ENCODE measurements at regions not wholly inside any gene's neighbourhood (a gene's known extent, or its start where the extent isn't known, plus 50 kb on each side); places are given as distances from the start of the nearest gene placed in this dataset.

DNA sequence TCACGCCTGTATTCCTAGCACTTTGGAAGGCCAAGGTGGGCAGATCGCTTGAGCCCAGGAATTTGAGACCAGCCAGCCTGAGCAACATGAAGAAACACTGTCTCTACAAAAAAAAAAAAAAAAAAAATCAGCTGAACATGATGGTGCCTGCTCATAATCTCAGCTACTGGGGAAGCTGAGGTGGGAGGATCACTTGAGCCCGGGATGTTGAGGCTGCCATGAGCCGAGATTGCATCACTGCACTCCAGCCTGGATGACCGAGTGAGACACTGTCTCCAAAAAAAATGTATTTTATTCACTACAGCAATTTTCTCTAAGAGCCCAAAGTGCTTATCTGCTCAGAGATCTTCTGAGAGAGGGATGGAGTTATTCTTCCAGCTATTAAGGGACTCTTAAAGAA lies 215.8 kb upstream of the PPP3CA start:
- H3K4me1 ChIP-seq (ENCODE audit: insufficient read depth, poor library complexity, severe bottlenecking): no peaks in the 10 kb centered on the region
- no peaks in the 10 kb centered on the region for H3K27me3 ChIP-seq (ENCODE audit: insufficient read depth, poor library complexity, severe bottlenecking)
- no peak for DNase-seq (ENCODE audit: low spot score)
- H3K9me3 ChIP-seq (ENCODE audit: severe bottlenecking): no peaks in the 10 kb centered on the region
- no peak overlapping the region for H3K27ac ChIP-seq (ENCODE audit: poor library complexity, severe bottlenecking)
- no peak overlapping the region for H3K4me3 ChIP-seq (ENCODE audit: severe bottlenecking)
- TF ChIP-seq, protein P1, sequence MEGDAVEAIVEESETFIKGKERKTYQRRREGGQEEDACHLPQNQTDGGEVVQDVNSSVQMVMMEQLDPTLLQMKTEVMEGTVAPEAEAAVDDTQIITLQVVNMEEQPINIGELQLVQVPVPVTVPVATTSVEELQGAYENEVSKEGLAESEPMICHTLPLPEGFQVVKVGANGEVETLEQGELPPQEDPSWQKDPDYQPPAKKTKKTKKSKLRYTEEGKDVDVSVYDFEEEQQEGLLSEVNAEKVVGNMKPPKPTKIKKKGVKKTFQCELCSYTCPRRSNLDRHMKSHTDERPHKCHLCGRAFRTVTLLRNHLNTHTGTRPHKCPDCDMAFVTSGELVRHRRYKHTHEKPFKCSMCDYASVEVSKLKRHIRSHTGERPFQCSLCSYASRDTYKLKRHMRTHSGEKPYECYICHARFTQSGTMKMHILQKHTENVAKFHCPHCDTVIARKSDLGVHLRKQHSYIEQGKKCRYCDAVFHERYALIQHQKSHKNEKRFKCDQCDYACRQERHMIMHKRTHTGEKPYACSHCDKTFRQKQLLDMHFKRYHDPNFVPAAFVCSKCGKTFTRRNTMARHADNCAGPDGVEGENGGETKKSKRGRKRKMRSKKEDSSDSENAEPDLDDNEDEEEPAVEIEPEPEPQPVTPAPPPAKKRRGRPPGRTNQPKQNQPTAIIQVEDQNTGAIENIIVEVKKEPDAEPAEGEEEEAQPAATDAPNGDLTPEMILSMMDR (IDR thresholded peaks at IDR 0.05; ENCODE audit: poor library complexity, severe bottlenecking): no peak
- no peak for ATAC-seq (ENCODE audit: low read depth)
- no peaks in the 10 kb centered on the region for H3K36me3 ChIP-seq (ENCODE audit: low read depth)

DNA sequence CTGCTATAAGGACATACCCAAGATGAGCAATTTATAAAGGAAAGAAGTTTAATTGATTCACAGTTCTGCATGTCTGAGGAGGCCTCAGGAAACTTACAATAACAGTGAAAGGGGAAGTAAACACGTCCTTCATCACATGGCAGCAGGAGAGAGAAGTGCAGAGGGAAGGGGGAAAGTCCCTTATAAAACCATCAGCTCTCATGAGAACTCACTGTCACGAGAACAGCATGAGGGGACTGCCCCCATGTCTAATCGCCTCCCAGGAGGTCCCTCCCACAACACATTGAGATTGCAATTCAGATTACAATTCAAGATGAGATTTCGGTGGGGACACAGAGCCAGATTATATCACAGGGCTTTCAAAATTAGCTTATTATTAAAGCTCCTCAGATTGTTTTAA lies 209.5 kb upstream of the PPP3CA start:
- Histone ChIP-seq H3K4me3 (ENCODE audit: severe bottlenecking) (no peak overlapping the region), H3K36me3 (ENCODE audit: low read depth) (no peaks in the 10 kb centered on the region), H3K4me1 (ENCODE audit: insufficient read depth, poor library complexity, severe bottlenecking) (no peaks in the 10 kb centered on the region), H3K9me3 (ENCODE audit: severe bottlenecking) (peaks cover 2% of the 10 kb centered on the region), H3K27ac (ENCODE audit: poor library complexity, severe bottlenecking) (no peak overlapping the region), H3K27me3 (ENCODE audit: insufficient read depth, poor library complexity, severe bottlenecking) (no peaks in the 10 kb centered on the region)
- ATAC-seq (ENCODE audit: low read depth): no peak
- no peak for DNase-seq (ENCODE audit: low spot score)
- TF ChIP-seq, protein P1 (IDR thresholded peaks at IDR 0.05; ENCODE audit: poor library complexity, severe bottlenecking): no peak

DNA sequence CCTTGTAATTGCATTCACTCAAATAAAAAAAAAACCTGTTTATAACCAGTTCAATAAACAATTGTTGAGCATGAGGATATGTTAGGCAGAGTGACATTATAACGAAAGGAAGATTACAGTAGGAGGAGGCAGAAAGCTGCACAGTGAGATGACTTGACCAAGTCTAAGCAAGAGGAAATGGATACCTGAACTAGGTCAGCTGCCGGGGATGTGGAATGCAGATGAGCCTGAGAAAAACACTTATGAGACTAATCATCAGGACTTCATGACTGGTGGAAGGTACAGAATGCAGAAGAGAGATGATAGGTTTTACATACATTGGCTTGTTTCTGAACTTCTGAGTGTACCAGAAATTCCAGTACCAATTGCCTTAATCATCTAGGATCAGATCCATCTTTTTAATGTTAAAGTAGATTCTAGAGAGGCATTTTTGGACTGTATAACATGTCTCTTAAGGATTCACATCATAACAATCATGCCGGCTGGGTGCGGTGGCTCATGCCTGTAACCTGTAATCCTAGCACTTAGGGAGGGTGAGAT lies 208.1 kb upstream of the PPP3CA start:
- no peak; the same call in 2 of the 3 replicates for ATAC-seq (ENCODE audit: low read depth)
- DNase-seq (ENCODE audit: low spot score): no peak
- Histone ChIP-seq H3K4me3 (ENCODE audit: severe bottlenecking) (no peak overlapping the region), H3K9me3 (ENCODE audit: severe bottlenecking) (peaks cover 2% of the 10 kb centered on the region), H3K4me1 (ENCODE audit: insufficient read depth, poor library complexity, severe bottlenecking) (no peaks in the 10 kb centered on the region), H3K27me3 (ENCODE audit: insufficient read depth, poor library complexity, severe bottlenecking) (no peaks in the 10 kb centered on the region), H3K36me3 (ENCODE audit: low read depth) (no peaks in the 10 kb centered on the region), H3K27ac (ENCODE audit: poor library complexity, severe bottlenecking) (no peak overlapping the region)
- TF ChIP-seq, protein P1 (IDR thresholded peaks at IDR 0.05; ENCODE audit: poor library complexity, severe bottlenecking): no peak

DNA sequence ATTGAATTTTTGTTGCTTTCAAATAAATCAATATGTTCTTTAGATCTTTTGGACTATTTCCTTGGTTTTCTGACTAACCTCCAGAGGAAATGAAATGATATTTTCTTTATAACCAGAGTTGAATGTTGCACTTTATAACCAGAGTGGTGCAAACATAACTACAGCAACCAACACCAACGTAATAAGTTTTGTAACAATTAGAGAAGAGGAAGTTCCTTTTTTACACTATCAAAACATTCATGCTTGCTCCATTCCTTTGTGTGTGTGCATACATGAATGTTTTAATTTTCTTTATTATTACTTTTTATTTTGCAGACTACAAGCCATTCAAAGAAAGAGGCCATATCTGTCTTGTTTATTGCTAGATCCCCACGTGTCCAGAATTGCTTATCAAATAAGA lies 193.0 kb upstream of the PPP3CA start:
- no peak for DNase-seq (ENCODE audit: low spot score)
- Histone ChIP-seq H3K36me3 (ENCODE audit: low read depth) (no peaks in the 10 kb centered on the region), H3K4me1 (ENCODE audit: insufficient read depth, poor library complexity, severe bottlenecking) (no peaks in the 10 kb centered on the region), H3K27ac (ENCODE audit: poor library complexity, severe bottlenecking) (no peak overlapping the region), H3K4me3 (ENCODE audit: severe bottlenecking) (no peak overlapping the region), H3K9me3 (ENCODE audit: severe bottlenecking) (no peaks in the 10 kb centered on the region), H3K27me3 (ENCODE audit: insufficient read depth, poor library complexity, severe bottlenecking) (no peaks in the 10 kb centered on the region)
- TF ChIP-seq, protein P1 (IDR thresholded peaks at IDR 0.05; ENCODE audit: poor library complexity, severe bottlenecking): no peak
- ATAC-seq (ENCODE audit: low read depth): no peak

DNA sequence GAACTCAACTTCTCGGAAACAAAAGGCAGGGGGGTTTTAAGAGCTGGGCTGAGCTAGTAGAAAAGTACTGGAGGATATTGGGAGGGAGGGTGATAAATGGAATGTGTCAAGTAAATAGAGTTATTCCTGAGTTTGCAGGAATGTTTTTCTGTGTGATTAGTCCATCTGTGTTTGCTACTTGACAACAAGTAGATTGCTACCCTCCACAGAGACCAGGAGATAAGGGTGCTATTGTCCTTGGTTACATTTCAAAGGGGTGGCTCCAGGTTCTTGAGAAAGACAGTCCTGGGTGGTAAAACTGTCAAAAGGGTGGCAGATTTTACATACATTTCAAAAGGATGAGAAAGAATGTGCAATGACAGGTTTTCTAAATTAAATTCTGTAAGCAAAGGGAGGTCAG lies 181.2 kb upstream of the PPP3CA start:
- DNase-seq (ENCODE audit: low spot score): no peak
- Histone ChIP-seq H3K27ac (ENCODE audit: poor library complexity, severe bottlenecking) (no peak overlapping the region), H3K4me3 (ENCODE audit: severe bottlenecking) (no peak overlapping the region), H3K4me1 (ENCODE audit: insufficient read depth, poor library complexity, severe bottlenecking) (no peaks in the 10 kb centered on the region), H3K27me3 (ENCODE audit: insufficient read depth, poor library complexity, severe bottlenecking) (no peaks in the 10 kb centered on the region), H3K36me3 (ENCODE audit: low read depth) (no peaks in the 10 kb centered on the region), H3K9me3 (ENCODE audit: severe bottlenecking) (no peaks in the 10 kb centered on the region)
- TF ChIP-seq, protein P1 (IDR thresholded peaks at IDR 0.05; ENCODE audit: poor library complexity, severe bottlenecking): no peak
- no peak for ATAC-seq (ENCODE audit: low read depth)
